OCI-LY7 (cell line): ENCODE measurements at regions not wholly inside any gene's neighbourhood (a gene's known extent, or its start where the extent isn't known, plus 50 kb on each side); places are given as distances from the start of the nearest gene placed in this dataset.

Experiments
- EZH2phosphoT487 ChIP-seq: fragments of 200-600 bp; sonication (generic); IDR thresholded peaks from 2 replicates; pipeline ENCODE4 v1.6.1; 2018; ENCODE audit warnings: low read depth, borderline replicate concordance, mild to moderate bottlenecking, mixed run types, antibody characterized with exemption, low read length, moderate library complexity, mixed read lengths
- TF ChIP-seq, protein P1 (sequence below): fragments of 200-600 bp; sonication (generic); conservative IDR thresholded peaks from 2 replicates; pipeline ENCODE4 v1.5.1; 2014; ENCODE audit warnings: mild to moderate bottlenecking, antibody characterized with exemption, low read length, moderate library complexity, mixed read lengths

GRCh38 chr4:116733370-116733769, 352.0 kb downstream of the TRAM1L1 start:
- TF ChIP-seq, protein P1, sequence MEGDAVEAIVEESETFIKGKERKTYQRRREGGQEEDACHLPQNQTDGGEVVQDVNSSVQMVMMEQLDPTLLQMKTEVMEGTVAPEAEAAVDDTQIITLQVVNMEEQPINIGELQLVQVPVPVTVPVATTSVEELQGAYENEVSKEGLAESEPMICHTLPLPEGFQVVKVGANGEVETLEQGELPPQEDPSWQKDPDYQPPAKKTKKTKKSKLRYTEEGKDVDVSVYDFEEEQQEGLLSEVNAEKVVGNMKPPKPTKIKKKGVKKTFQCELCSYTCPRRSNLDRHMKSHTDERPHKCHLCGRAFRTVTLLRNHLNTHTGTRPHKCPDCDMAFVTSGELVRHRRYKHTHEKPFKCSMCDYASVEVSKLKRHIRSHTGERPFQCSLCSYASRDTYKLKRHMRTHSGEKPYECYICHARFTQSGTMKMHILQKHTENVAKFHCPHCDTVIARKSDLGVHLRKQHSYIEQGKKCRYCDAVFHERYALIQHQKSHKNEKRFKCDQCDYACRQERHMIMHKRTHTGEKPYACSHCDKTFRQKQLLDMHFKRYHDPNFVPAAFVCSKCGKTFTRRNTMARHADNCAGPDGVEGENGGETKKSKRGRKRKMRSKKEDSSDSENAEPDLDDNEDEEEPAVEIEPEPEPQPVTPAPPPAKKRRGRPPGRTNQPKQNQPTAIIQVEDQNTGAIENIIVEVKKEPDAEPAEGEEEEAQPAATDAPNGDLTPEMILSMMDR: no peak
- no peak for TF ChIP-seq EZH2phosphoT487
